Stimulated activated CD4-positive, alpha-beta T cell treated with anti-CD3 and anti-CD28 coated beads, Interleukin-15, amount 100 ng/mL, for 1 hour (primary cell): ENCODE measurements at regions not wholly inside any gene's neighbourhood (a gene's known extent, or its start where the extent isn't known, plus 50 kb on each side); places are given as distances from the start of the nearest gene placed in this dataset.

Source experiments
- DNase-seq, 2 donors: peaks; one replicate each; pipeline ENCODE4 v3.0.0-alpha.2; 2020; ENCODE audit warnings: low read depth in 1 of 2, low spot score in 1 of 2

- DNase-seq, result no peak
These were observed 604.5 kb downstream of the FGF9 start for GRCh38 chr13:22275393-22275792.

DNA sequence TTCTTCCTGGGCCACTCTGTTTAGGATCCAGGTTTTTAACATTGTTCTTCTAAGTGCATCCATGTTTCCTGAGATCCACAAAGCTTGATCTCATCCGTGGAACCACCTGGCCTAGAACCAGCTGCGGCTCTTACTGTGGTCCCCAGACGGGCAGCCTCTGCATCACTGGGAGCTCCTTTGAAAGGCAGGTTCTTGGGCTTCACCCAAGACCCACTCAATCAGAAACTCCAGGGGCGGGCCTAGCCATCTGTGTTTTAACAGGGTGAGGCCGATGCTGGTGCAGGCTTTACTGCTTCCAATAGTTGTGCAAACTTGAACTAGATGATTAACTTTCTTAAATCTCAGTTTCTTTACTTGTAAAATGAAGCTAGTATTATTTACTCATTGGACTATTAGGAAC lies 605.7 kb downstream of the FGF9 start:
- no peak for DNase-seq

- peak; percentile 11 to 41 for DNase-seq
These were observed 607.6 kb downstream of the FGF9 start for GRCh38 chr13:22278336-22278929.

DNA sequence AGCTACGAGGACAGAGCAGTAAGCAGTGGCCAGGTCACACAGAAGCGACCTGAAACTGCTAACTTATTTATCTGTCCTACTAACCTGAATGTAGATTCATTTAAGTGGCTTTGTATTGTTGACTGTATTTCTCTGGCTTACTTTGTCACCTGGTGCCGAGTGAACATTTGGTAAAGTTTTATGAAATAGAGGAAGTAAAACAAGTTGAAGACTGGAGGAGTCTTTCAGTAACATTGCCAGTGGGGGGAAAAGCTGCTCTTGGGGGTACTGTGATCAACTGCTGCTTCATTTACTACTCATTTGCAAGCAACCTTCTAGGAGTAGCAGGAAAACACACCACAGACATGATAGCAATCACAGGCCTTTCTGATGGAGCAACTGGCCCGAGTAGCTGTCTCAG lies 615.0 kb downstream of the FGF9 start:
- no peak for DNase-seq

DNA sequence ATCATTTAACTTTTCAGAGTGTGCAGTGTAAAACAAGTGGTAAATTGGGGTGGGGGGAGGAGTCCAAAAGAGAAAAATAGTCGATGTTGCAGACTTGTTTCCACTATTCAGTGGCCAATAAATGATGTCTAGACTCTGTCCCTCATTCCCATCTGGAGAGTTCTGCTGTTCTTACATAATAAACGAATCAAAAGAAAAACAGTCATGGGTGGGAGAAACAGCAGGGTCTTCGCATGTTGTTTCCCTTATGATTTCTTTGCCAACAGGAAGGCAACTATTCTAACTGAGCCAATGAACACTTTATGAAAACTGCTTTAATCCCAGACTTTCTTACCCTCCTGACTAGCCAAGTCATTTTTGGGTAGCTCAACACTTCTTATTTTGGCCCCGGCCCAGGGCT lies 615.5 kb downstream of the FGF9 start:
- no peak for DNase-seq

DNA sequence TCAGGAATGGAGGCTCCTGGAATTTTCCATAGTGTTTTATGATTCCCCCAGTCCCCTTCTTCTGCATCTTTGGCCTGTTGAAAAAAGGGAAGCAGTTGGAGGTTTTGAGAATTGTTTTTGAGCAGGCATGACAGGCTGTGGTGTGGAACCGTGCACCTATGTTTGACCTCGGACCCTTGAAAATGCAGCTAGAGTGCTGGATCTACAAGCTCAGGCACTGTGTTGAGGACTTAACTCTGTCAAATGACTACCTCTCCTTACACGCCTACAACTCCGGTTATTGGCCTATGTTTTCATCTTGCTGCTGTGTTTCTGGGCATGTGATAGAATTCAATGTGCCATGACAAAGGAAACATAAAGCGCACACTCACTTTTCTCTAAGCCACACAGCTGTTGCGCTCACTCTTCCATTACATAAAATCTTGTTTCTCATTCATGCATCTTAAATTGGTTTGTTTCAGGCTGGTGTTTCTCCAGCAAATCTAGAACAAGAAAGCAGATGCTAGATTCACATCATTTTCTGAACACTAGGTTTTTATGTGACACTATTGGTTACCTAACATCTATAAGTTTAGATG lies 616.6 kb downstream of the FGF9 start:
- DNase-seq, result no peak

DNA sequence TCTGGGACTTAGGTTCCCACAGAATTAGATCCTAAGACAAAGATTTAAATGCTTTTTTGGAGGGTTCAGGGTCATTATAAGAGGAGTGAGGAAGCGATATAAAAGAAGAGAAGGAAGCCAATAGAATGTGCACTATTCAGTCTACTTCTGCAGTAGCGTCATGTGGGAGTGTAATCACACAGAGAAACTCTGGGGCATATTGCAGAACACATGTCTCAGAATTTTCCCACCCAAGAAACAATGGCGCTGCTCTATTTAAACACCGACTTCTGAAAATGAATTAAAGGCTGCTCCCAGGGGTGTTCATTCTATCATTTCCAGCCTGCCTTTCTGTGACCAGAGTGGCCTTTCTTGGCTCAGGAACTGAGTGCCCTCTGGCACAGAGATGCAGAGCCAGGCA lies 617.6 kb downstream of the FGF9 start:
- no peak for DNase-seq

DNA sequence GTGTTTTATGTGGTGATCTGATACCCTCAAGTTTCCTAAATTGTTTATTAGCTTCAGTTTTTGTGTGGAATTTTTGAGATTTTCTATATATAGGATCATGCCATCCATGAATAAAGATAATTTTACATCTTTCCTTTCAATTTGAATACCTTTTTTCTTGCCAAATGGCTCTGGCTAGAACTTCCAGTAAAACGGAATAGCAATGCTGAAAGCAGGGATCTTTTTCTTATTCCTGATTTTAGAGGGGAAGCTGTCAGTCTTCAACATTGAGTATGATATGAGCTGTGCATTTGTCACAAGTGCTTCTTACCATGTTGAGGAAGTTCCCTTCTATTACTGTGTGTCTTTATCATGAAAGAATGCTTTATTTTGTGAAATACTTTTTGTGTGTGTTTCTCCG lies 618.8 kb downstream of the FGF9 start:
- no peak for DNase-seq

- no peak for DNase-seq
These were observed 627.7 kb downstream of the FGF9 start for GRCh38 chr13:22298530-22298929.

DNA sequence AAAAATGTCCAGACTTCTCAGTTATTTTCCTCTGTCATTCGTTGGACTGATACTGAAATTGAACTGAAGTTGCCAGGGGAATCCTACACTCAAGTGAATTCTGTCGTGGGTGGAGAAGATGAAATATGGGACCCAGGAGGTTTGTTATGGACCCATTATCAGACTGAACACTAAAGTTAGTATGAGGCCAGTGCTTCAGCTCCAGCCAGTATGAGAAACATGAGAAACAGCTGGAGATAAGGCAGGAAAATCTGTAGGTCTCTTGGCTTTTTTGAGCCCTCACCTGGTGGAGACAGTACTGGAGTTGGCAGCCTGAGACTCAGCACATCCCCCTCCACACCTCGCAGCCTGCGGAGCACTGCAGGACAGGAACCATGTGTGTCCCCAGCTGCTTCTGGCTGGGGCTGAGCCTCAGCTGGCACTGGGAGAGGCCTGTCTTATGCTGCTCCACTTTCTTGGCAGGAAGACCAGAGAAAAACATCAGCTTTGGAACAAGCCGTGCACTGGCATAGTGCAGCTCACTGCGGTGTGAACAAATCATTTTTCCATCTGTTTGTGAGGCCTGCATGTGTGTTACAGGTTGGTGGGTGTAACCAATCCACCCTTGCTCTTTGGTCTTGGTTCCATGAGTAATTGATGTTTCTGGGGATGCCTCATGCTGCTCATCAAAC lies 641.0 kb downstream of the FGF9 start:
- DNase-seq, result no peak

- no peak for DNase-seq
These were observed 641.5 kb downstream of the FGF9 start for GRCh38 chr13:22312405-22312803.

DNA sequence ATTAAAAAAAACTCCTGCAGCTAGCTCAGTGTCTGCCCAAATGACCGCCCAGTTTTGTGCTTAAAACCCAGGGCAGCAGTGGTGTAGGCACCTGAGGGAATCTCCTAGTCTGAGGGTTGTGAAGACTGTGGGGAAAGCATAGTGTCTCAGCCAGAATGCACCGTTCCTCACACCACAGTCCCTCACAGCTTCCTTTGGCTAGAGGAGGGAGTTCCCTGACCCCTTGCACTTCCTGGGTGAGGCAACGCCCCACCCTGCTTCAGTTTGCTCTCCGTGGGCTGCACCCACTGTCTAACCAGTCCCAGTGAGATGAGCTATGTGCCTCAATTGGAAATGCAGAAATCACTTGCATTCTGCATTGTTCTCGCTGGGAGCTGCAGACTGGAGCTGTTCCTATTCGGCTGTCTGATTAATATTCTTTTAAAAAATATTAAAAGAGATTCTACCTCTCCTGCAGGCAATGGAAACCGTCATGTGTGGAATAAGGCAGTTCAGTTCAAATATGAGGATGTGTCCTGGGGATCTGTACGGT lies 645.7 kb downstream of the FGF9 start:
- DNase-seq, result no peak

DNA sequence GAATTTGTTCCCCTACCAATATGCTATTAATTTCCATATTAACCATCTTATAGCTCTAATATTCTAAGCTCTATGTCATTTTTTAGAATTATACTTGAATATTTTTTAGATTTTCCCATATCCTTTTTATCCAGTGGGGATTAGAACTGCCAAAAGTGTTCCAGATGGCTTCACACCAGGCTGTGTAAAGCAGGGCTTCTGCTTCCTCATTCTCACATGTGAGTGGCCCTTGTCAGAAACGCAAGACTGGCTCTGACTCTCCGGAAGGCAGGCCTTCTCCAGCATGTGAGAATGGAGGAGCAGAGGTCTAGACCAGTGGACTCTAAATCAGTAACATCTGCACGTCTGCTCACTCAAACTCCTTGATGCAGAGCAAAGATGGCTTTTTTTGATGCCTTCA lies 650.1 kb downstream of the FGF9 start:
- no peak for DNase-seq

GRCh38 chr13:22325761-22326160 lies 654.9 kb downstream of the FGF9 start:
- no peak for DNase-seq

GRCh38 chr13:22332416-22332815 lies 661.5 kb downstream of the FGF9 start:
- no peak for DNase-seq

DNA sequence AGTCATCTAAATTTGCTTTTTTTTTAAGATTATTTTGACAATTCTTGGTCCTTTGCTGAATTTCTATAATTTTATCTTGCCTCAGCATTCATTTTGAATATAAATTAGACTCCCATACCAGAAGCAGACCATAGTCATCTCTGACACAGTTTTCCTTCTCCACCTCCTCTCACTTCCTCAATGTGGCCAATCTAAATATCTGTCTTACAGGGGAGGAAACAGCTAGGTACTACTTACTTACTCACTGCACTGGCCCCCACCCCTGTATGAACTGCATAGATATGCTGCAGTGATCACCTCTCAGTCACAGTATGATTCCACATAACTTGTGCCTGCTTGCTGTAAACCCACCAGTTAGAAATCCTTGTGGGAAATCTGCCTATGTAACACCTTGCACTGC lies 665.6 kb downstream of the FGF9 start:
- DNase-seq, result no peak

DNA sequence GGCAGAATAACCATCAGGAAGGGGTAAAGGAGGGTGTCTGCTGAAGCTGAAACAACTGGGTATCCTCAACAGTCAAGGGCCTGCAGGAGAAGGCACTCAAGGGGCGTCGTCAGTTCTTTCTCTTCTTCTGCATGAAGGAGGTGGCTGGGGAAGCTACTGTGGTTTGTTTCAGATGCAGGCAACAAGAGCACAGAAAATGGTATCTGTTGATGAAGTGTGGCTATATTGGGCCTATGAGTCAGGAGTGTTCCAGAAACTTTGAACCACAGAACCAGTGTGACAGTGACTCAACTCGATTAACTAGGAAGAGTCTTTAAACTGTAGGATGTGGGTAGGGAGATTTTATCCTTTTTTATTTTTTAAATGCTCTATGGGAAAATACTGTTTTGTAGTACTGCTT lies 686.3 kb downstream of the FGF9 start:
- no peak for DNase-seq

GRCh38 chr13:22369090-22369489 lies 698.2 kb downstream of the FGF9 start:
- no peak for DNase-seq

GRCh38 chr13:22369840-22370239 lies 699.0 kb downstream of the FGF9 start:
- DNase-seq, result no peak

DNA sequence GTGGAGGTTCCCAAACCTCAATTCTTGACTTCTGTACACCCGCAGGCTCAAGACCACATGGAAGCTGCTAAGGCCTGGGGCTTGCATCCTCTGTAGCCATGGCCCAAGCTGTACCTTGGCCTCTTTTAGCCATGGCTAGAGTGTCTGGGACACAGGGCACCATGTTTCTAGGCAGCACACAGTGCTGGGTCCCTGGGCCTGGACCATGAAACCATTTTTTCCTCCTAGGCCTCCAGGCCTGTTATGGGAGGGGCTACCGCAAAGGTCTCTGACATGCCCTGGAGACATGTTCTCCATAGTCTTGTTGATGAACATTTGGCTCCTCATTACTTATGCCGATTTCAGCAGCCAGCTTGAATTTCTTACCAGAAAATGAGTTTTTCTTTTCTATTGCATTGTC lies 701.4 kb downstream of the FGF9 start:
- no peak for DNase-seq

DNA sequence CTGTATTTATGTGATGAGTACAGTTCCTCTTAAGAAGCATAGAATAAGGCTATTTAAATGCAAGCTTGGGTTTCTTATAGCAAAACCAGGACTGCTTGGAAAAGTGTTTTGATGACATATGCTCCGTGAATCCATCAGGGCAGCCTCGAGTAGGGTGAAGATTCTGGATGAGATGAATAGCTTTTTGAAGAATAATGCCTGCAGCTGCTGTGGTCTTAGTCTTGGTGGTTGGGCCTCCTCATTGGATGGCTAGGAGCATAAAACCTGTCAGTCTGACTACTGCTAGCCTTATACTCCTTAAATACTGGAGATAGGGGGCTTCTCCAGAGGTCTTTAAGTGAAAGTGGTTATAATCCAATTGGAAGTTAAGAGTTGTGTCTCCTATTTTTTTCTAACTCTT lies 704.3 kb downstream of the FGF9 start:
- no peak for DNase-seq

DNA sequence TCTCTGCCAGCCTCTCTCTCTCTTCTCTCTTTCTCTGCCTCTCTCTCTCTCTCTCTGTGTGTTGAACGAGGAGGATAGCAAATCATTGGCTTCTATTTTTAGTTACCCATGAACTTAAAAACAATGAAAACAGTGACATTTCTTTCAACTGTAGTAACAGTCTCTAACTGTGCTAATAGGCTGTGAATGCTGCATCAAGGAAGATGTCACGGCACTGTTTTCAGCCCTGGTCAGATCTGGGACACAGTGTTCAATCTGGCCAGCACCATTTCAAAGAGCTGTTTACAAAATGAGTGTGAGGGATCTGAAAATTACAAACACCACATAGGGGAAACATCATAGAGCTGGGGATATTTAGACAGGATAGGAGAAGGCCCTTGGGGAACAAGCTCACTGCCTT lies 717.0 kb downstream of the FGF9 start:
- no peak for DNase-seq
